B cell (primary cell): ENCODE measurements at regions not wholly inside any gene's neighbourhood (a gene's known extent, or its start where the extent isn't known, plus 50 kb on each side); places are given as distances from the start of the nearest gene placed in this dataset.

Experiments used
- ATAC-seq: fragments of 200-7000 bp; cut with Tn5 transposase; one replicate; pipeline ENCODE4 v1.10.0; 2021; ENCODE audit warnings: low read depth, mild to moderate bottlenecking, moderate number of reproducible peaks, moderate library complexity
- CTCF ChIA-PET: fragments of 350-600 bp; sonication (Branson Sonifier 250); formaldehyde crosslinking; loops from one replicate; lab custom pipeline; 2021; ENCODE audit warnings: antibody characterized with exemption, inconsistent platforms; lab: Charles Lee
- POLR2A ChIA-PET: fragments of 350-600 bp; sonication (Branson Sonifier 250); formaldehyde crosslinking; loops from one replicate; lab custom pipeline; 2021; ENCODE audit warnings: antibody characterized with exemption; lab: Charles Lee
- DNase-seq: peaks from one replicate; pipeline ENCODE4 v3.0.0; 2013
- H2AFZ ChIP-seq: 2 replicates; pipeline ENCODE4 v1.6.1; 2012; ENCODE audit warnings: mild to moderate bottlenecking, low read depth, low read length; ENCODE audit not compliant: insufficient read depth, poor library complexity, severe bottlenecking
- H3K27ac ChIP-seq, 2 donors: 1 replicate in 1 of 2; 2 replicates in 1 of 2; pipeline ENCODE4 v1.5.1; 2012 to 2013; ENCODE audit warnings: low read length in 2 of 2, mild to moderate bottlenecking in 2 of 2, moderate library complexity in 1 of 2
- H3K27me3 ChIP-seq, 4 experiments: fragments of 200-600 bp in 1 of 4; sonication (generic) in 1 of 4; replicated peaks in 1 of 4; 1 replicate in 2 of 4; 2 replicates in 2 of 4; pipeline versions ENCODE4 v1.6.1 to v1.7.0; 2013 to 2016; ENCODE audit warnings: low read length in 3 of 4, mild to moderate bottlenecking in 2 of 4, mixed read lengths in 1 of 4, moderate library complexity in 1 of 4; ENCODE audit not compliant: insufficient read depth in 4 of 4, control insufficient read depth in 3 of 4; ENCODE audit errors: control extremely low read depth in 1 of 4
- H3K36me3 ChIP-seq, 2 experiments: replicated peaks in 1 of 2; 1 replicate in 1 of 2; 2 replicates in 1 of 2; pipeline versions ENCODE4 v1.6.1 to v1.7.1; 2013; ENCODE audit warnings: low read length in 1 of 2; ENCODE audit not compliant: insufficient read depth in 2 of 2, control insufficient read depth in 1 of 2; ENCODE audit errors: control extremely low read depth in 1 of 2, extremely low read depth in 1 of 2
- H3K4me1 ChIP-seq, 2 donors: fragments of 200-600 bp in 1 of 2; sonication (generic) in 1 of 2; 1 replicate in 1 of 2; 2 replicates in 1 of 2; pipeline versions ENCODE4 v1.5.1 to v1.6.1; 2013 to 2017; ENCODE audit warnings: low read length in 2 of 2; ENCODE audit not compliant: control insufficient read depth in 2 of 2, insufficient read depth in 2 of 2
- H3K4me2 ChIP-seq: replicated peaks from 2 replicates; pipeline ENCODE3; 2012; ENCODE audit warnings: mild to moderate bottlenecking, low read depth, low read length; ENCODE audit not compliant: poor library complexity, severe bottlenecking
- H3K4me3 ChIP-seq, 5 experiments: fragments of 200-600 bp in 1 of 5; sonication (generic) in 1 of 5; 1 replicate in 3 of 5; 2 replicates in 2 of 5; pipeline versions ENCODE4 v1.5.1 to v1.7.0; 2011 to 2016; ENCODE audit warnings: low read length in 4 of 5, mild to moderate bottlenecking in 4 of 5, low read depth in 2 of 5, control low read depth in 1 of 5, moderate library complexity in 1 of 5; ENCODE audit not compliant: insufficient read depth in 1 of 5; ENCODE audit errors: control extremely low read depth in 1 of 5, extremely low read depth in 1 of 5
- H3K79me2 ChIP-seq: fragments of 200-600 bp; sonication (generic); one replicate; pipeline ENCODE4 v1.6.0; 2016; ENCODE audit warnings: low read length; ENCODE audit not compliant: control insufficient read depth, insufficient read depth
- H3K9ac ChIP-seq: fragments of 200-600 bp; sonication (generic); 2 replicates; pipeline ENCODE4 v1.6.1; 2017; ENCODE audit warnings: mild to moderate bottlenecking, low read length, moderate library complexity
- H3K9me3 ChIP-seq, 3 donors: one replicate each; pipeline versions ENCODE4 v1.6.1 to v1.7.1; 2013; ENCODE audit warnings: low read length in 2 of 3; ENCODE audit not compliant: control insufficient read depth in 2 of 3, insufficient read depth in 1 of 3; ENCODE audit errors: control extremely low read depth in 1 of 3
- H4K20me1 ChIP-seq: 2 replicates; pipeline ENCODE4 v1.6.0; 2012; ENCODE audit warnings: mild to moderate bottlenecking, low read length; ENCODE audit not compliant: insufficient read depth, control insufficient read depth, poor library complexity, severe bottlenecking
- H3K27ac Mint-ChIP-seq: one replicate; pipeline ENCODE4 v1.8.0; 2021; ENCODE audit warnings: mixed read lengths
- H3K27me3 Mint-ChIP-seq: one replicate; pipeline ENCODE4 v1.8.0; 2021; ENCODE audit warnings: mixed read lengths
- H3K4me1 Mint-ChIP-seq: one replicate; pipeline ENCODE4 v1.8.0; 2021; ENCODE audit warnings: mixed read lengths
- H3K4me3 Mint-ChIP-seq: one replicate; pipeline ENCODE4 v1.8.0; 2021; ENCODE audit warnings: mixed read lengths
- H3K9me3 Mint-ChIP-seq: one replicate; pipeline ENCODE4 v1.8.0; 2022; ENCODE audit warnings: mixed read lengths; ENCODE audit not compliant: insufficient read depth
- EZH2 ChIP-seq: IDR thresholded peaks from 2 replicates; pipeline ENCODE4 v1.6.1; 2012; ENCODE audit warnings: borderline replicate concordance, low read depth, mild to moderate bottlenecking, moderate library complexity, low read length; ENCODE audit not compliant: insufficient read depth, poor library complexity, severe bottlenecking
- WGBS: methylation state at CpG from one replicate; pipeline ENCODE4 v1.1.5; 2013; ENCODE audit warnings: missing lambda C conversion rate; ENCODE audit not compliant: insufficient coverage; 5-methylcytosine and 5-hydroxymethylcytosine counted together
- intact Hi-C: fragments of 100-400 bp; cut with micrococcal nuclease; formaldehyde crosslinking; loops from one replicate; pipeline ENCODE4 v1.10.0; 2022
- TF ChIP-seq, protein P1 (sequence below): fragments of 200-600 bp; IDR thresholded peaks from one replicate; pipeline ENCODE4 v1.8.0; 2022; ENCODE audit warnings: antibody characterized with exemption, mild to moderate bottlenecking

DNA sequence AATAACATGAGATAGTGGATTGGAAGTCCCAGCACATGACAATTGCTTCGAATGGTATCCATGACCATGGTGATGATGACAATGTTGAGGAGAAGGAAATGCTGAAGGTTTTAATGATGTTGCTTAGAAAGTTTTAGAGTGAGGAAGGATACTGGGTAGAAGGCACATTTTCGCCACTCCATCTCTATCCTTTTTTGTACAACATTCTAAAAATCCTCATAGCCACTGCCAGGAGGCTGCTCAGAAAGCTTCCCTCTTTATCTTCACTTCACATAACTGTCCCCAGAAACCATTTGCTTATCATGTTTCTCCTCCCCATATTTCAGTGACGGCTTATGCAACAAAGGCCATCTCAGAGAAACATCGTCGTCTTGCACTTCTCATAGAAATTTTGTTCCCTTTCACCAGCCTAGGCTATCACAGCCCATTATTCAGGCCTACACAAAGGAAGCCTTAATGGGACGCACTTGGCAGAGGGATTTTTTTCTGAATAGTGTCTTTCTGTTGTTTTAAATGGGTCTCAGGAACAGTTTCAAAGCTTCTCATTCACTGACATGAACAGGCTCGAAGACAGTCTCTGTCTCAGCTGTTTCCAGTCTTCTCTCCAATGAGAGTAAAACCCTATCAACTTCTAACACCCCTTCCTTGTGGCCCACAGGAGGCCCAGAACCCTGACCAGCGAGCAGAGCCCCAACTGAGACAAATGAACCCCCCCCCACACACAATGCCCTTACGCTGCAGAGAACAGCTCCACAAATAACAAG, 506.7 kb downstream of the HAPSTR1 start:
- Histone ChIP-seq H4K20me1 (no peaks in the 10 kb centered on the region), H3K27ac (no peak overlapping the region), H3K9me3 (no peaks in the 10 kb centered on the region), H3K27me3 (peaks cover 0 to 2% (median 1%) of the 10 kb centered on the region in 4 experiments), H3K4me1 (no peaks in the 10 kb centered on the region), H3K36me3 (no peaks in the 10 kb centered on the region), H3K4me2 (no peak overlapping the region), H3K4me3 (no peak overlapping the region), H3K9ac (no peak overlapping the region), H3K79me2 (no peaks in the 10 kb centered on the region), H2AFZ (no peak overlapping the region)
- intact Hi-C loops: no loop called here
- H3K27me3 Mint-ChIP-seq: peaks cover 6% of the 10 kb centered on the region
- ATAC-seq (no peak), DNase-seq (no peak)
- POLR2A ChIA-PET: no interaction called here
- no peak for TF ChIP-seq EZH2
- TF ChIP-seq, protein P1, sequence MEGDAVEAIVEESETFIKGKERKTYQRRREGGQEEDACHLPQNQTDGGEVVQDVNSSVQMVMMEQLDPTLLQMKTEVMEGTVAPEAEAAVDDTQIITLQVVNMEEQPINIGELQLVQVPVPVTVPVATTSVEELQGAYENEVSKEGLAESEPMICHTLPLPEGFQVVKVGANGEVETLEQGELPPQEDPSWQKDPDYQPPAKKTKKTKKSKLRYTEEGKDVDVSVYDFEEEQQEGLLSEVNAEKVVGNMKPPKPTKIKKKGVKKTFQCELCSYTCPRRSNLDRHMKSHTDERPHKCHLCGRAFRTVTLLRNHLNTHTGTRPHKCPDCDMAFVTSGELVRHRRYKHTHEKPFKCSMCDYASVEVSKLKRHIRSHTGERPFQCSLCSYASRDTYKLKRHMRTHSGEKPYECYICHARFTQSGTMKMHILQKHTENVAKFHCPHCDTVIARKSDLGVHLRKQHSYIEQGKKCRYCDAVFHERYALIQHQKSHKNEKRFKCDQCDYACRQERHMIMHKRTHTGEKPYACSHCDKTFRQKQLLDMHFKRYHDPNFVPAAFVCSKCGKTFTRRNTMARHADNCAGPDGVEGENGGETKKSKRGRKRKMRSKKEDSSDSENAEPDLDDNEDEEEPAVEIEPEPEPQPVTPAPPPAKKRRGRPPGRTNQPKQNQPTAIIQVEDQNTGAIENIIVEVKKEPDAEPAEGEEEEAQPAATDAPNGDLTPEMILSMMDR: no peak
- no peaks in the 10 kb centered on the region for H3K9me3 Mint-ChIP-seq
- H3K27ac Mint-ChIP-seq: no peak overlapping the region
- H3K4me1 Mint-ChIP-seq: no peaks in the 10 kb centered on the region
- WGBS: 57% methylated on average over 3 of the region's 9 CpGs
- CTCF ChIA-PET: no interaction called here
- no peak overlapping the region for H3K4me3 Mint-ChIP-seq

GRCh38 chr16:9598731-9599083, 507.3 kb downstream of the HAPSTR1 start:
- H3K27ac Mint-ChIP-seq: no peak overlapping the region
- CTCF ChIA-PET: no interaction called here

More at GRCh38 chr16:9598731-9599083, 507.3 kb downstream of the HAPSTR1 start:
- TF ChIP-seq EZH2: no peak
- TF ChIP-seq, protein P1: no peak
- WGBS: 75% methylated on average over 2 of the region's 3 CpGs
- Histone ChIP-seq H2AFZ (no peak overlapping the region), H3K36me3 (no peaks in the 10 kb centered on the region), H3K4me2 (no peak overlapping the region), H3K79me2 (no peaks in the 10 kb centered on the region), H3K9me3 (no peaks in the 10 kb centered on the region), H3K4me3 (no peak overlapping the region), H3K27ac (no peak overlapping the region), H4K20me1 (no peaks in the 10 kb centered on the region), H3K27me3 (peaks cover 0 to 2% (median 0%) of the 10 kb centered on the region in 4 experiments), H3K4me1 (no peaks in the 10 kb centered on the region), H3K9ac (no peak overlapping the region)
- intact Hi-C loops: no loop called here
- peaks cover 2% of the 10 kb centered on the region for H3K27me3 Mint-ChIP-seq
- POLR2A ChIA-PET: no interaction called here
- DNase-seq: no peak
- H3K4me1 Mint-ChIP-seq: no peaks in the 10 kb centered on the region
- no peak for ATAC-seq
- H3K4me3 Mint-ChIP-seq: no peak overlapping the region
- no peaks in the 10 kb centered on the region for H3K9me3 Mint-ChIP-seq
